Ishikawa (cell line): ENCODE measurements at regions not wholly inside any gene's neighbourhood (a gene's known extent, or its start where the extent isn't known, plus 50 kb on each side); places are given as distances from the start of the nearest gene placed in this dataset.

Source experiments
- CEBPB ChIP-seq: IDR thresholded peaks from 2 replicates; pipeline ENCODE4 v1.6.1; 2012
- CREB1 ChIP-seq: IDR thresholded peaks from 2 replicates; pipeline ENCODE4 v1.6.1; 2012; ENCODE audit warnings: low read depth
- EGR1 ChIP-seq: IDR thresholded peaks from 2 replicates; pipeline ENCODE4 v1.6.1; 2012
- EP300 ChIP-seq: IDR thresholded peaks from 2 replicates; pipeline ENCODE4 v1.6.1; 2012; ENCODE audit warnings: borderline replicate concordance
- FOXM1 ChIP-seq: IDR thresholded peaks from 2 replicates; pipeline ENCODE4 v1.6.1; 2012; ENCODE audit warnings: low read depth, borderline replicate concordance
- MAX ChIP-seq: IDR thresholded peaks from 2 replicates; pipeline ENCODE4 v1.6.1; 2012
- NFIC ChIP-seq: IDR thresholded peaks from 2 replicates; pipeline ENCODE4 v1.6.1; 2012
- RAD21 ChIP-seq: IDR thresholded peaks from 2 replicates; pipeline ENCODE4 v1.6.1; 2012; ENCODE audit warnings: low read depth
- REST ChIP-seq: IDR thresholded peaks from 2 replicates; pipeline ENCODE4 v1.6.1; 2012; ENCODE audit warnings: low read depth, mild to moderate bottlenecking
- TAF1 ChIP-seq: IDR thresholded peaks from 2 replicates; pipeline ENCODE4 v1.6.1; 2012; ENCODE audit warnings: low read depth, mild to moderate bottlenecking
- TCF12 ChIP-seq: IDR thresholded peaks from 2 replicates; pipeline ENCODE4 v1.6.1; 2012; ENCODE audit warnings: low read depth
- TEAD4 ChIP-seq: IDR thresholded peaks from 2 replicates; pipeline ENCODE4 v1.6.1; 2012
- USF1 ChIP-seq: IDR thresholded peaks from 2 replicates; pipeline ENCODE4 v1.6.1; 2012
- YY1 ChIP-seq: IDR thresholded peaks from 2 replicates; pipeline ENCODE4 v1.6.1; 2012; ENCODE audit warnings: low read depth
- ZBTB7A ChIP-seq: IDR thresholded peaks from 2 replicates; pipeline ENCODE4 v1.6.1; 2012; ENCODE audit warnings: low read depth

GRCh38 chr9:29440449-29440848 lies 1867.2 kb upstream of the C9orf72 start:
- TF ChIP-seq ZBTB7A (no peak), USF1 (no peak), MAX (no peak), TCF12 (no peak), RAD21 (no peak), TAF1 (no peak), FOXM1 (no peak), TEAD4 (no peak), NFIC (no peak), REST (no peak)

GRCh38 chr9:29445751-29446150 lies 1872.5 kb upstream of the C9orf72 start:
- TF ChIP-seq FOXM1 (no peak), ZBTB7A (no peak), CEBPB (no peak), TAF1 (no peak), TEAD4 (no peak), REST (no peak), YY1 (no peak), TCF12 (no peak), EP300 (no peak), EGR1 (no peak), RAD21 (no peak), USF1 (no peak), MAX (no peak), CREB1 (no peak), NFIC (no peak)

GRCh38 chr9:29449306-29449705 lies 1876.0 kb upstream of the C9orf72 start:
- TF ChIP-seq USF1 (no peak), REST (no peak), TAF1 (no peak), RAD21 (no peak), CEBPB (no peak), CREB1 (no peak), EGR1 (no peak), NFIC (no peak), FOXM1 (no peak), ZBTB7A (no peak), TCF12 (no peak), MAX (no peak), EP300 (no peak), TEAD4 (no peak), YY1 (no peak)

GRCh38 chr9:29456940-29457339 lies 1883.7 kb upstream of the C9orf72 start:
- TF ChIP-seq TEAD4 = no peak
- TF ChIP-seq USF1 = no peak
- no peak for TF ChIP-seq TCF12
